Naive thymus-derived CD4-positive, alpha-beta T cell (primary cell): ENCODE measurements at regions not wholly inside any gene's neighbourhood (a gene's known extent, or its start where the extent isn't known, plus 50 kb on each side); places are given as distances from the start of the nearest gene placed in this dataset.

Experiments
- ATAC-seq: fragments of 150-1000 bp; cut with Tn5 transposase; 2 replicates; pipeline ENCODE4 v1.10.0; 2021; ENCODE audit warnings: mild to moderate bottlenecking, moderate library complexity
- CTCF ChIA-PET: fragments of 350-600 bp; sonication (Branson Sonifier 250); formaldehyde crosslinking; loops from one replicate; lab custom pipeline; 2021; ENCODE audit warnings: antibody characterized with exemption; lab: Charles Lee
- POLR2A ChIA-PET: fragments of 350-600 bp; sonication (Branson Sonifier 250); formaldehyde crosslinking; loops from one replicate; lab custom pipeline; 2021; ENCODE audit warnings: antibody characterized with exemption, inconsistent platforms; lab: Charles Lee
- DNase-seq, 9 donors: peaks; one replicate each; pipeline versions ENCODE4 v3.0.0 to v3.0.0-alpha.2; 2020 to 2022; ENCODE audit warnings: mixed read lengths in 1 of 9
- H3K27ac ChIP-seq: one replicate; pipeline ENCODE4 v1.7.0; 2013; ENCODE audit warnings: mild to moderate bottlenecking, low read depth, low read length, moderate library complexity
- H3K27me3 ChIP-seq, 2 donors: one replicate each; pipeline ENCODE4 v1.7.0; 2013; ENCODE audit warnings: low read length in 2 of 2, mild to moderate bottlenecking in 2 of 2, moderate library complexity in 2 of 2; ENCODE audit not compliant: control insufficient read depth in 2 of 2, insufficient read depth in 2 of 2
- H3K36me3 ChIP-seq, 3 experiments: 1 replicate in 2 of 3; 2 replicates in 1 of 3; pipeline ENCODE4 v1.7.0; 2013; ENCODE audit warnings: low read length in 3 of 3, mild to moderate bottlenecking in 3 of 3, moderate library complexity in 1 of 3; ENCODE audit not compliant: insufficient read depth in 3 of 3, control insufficient read depth in 2 of 3
- H3K4me1 ChIP-seq, 2 donors: one replicate each; pipeline ENCODE4 v1.7.0; 2013; ENCODE audit warnings: low read length in 2 of 2, mild to moderate bottlenecking in 2 of 2, moderate library complexity in 1 of 2; ENCODE audit not compliant: control insufficient read depth in 2 of 2, insufficient read depth in 2 of 2
- H3K4me3 ChIP-seq: 2 replicates; pipeline ENCODE4 v1.7.0; 2013; ENCODE audit warnings: mild to moderate bottlenecking, low read length
- H3K9me3 ChIP-seq, 3 experiments: 1 replicate in 2 of 3; 2 replicates in 1 of 3; pipeline ENCODE4 v1.7.0; 2013; ENCODE audit warnings: low read length in 3 of 3; ENCODE audit not compliant: control insufficient read depth in 2 of 3
- H3K27ac Mint-ChIP-seq, 9 donors: one replicate each; pipeline ENCODE4 v1.8.0; 2020 to 2022; ENCODE audit warnings: mixed read lengths in 9 of 9, mild to moderate bottlenecking in 8 of 9, moderate library complexity in 5 of 9, inconsistent platforms in 2 of 9
- H3K27me3 Mint-ChIP-seq, 5 donors: one replicate each; pipeline ENCODE4 v1.8.0; 2021 to 2022; ENCODE audit warnings: mixed read lengths in 5 of 5, mild to moderate bottlenecking in 1 of 5
- H3K36me3 Mint-ChIP-seq, 5 donors: one replicate each; pipeline ENCODE4 v1.8.0; 2020 to 2022; ENCODE audit warnings: mixed read lengths in 5 of 5, mild to moderate bottlenecking in 3 of 5, inconsistent platforms in 1 of 5
- H3K4me1 Mint-ChIP-seq, 7 donors: one replicate each; pipeline ENCODE4 v1.8.0; 2020 to 2022; ENCODE audit warnings: mixed read lengths in 7 of 7, mild to moderate bottlenecking in 3 of 7, inconsistent platforms in 1 of 7
- H3K4me3 Mint-ChIP-seq, 10 donors: one replicate each; pipeline ENCODE4 v1.8.0; 2020 to 2022; ENCODE audit warnings: mild to moderate bottlenecking in 10 of 10, mixed read lengths in 10 of 10, moderate library complexity in 6 of 10, inconsistent platforms in 2 of 10
- H3K9me3 Mint-ChIP-seq, 11 donors: one replicate each; pipeline ENCODE4 v1.8.0; 2020 to 2022; ENCODE audit warnings: mixed read lengths in 11 of 11, mild to moderate bottlenecking in 4 of 11, inconsistent platforms in 1 of 11, moderate library complexity in 1 of 11
- intact Hi-C, 2 donors: fragments of 100-400 bp; cut with micrococcal nuclease; formaldehyde crosslinking; loops; one replicate each; pipeline ENCODE4 v1.15.1; 2023

DNA sequence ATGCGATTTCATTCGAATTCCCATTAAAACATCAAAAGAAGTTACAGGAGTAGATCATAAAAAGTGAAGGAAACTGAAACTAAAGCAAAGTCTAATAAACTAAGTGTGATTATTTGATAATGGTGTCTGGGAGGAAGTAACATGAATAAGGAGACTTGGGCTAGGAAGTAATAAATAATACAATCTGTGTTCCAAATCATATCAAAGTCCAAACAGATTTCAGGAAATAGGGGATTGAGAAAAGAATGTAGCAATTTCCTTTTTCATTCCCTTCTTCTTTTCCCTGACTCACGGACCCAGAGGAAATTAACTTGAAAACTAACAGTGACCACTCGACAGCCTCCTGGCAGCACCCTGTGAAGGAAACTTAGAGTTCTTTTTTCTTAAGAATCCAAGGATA is 758.4 kb upstream of the GCFC2 start:
- no peaks in the 10 kb centered on the region for H3K27me3 Mint-ChIP-seq

DNA sequence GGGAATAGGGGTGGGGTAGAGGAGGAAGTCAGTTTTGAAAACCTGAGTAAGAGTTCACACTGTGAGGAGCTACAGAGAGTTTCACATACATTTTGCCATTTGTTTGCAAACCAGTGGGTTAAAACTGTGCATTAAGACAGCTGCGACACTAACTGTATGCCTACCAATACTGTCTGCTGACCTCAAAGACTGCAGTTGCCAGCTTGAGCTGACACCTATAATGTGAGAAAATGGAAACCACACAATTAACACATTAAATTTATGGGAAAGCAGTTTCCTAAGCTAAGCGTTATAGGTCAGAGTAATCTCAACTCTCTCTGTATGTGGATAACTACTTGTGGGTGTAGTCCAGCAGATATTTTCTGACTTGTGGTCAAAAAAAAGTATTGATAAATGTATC is 756.6 kb upstream of the GCFC2 start:
- Histone ChIP-seq H3K36me3 (no peaks in the 10 kb centered on the region), H3K9me3 (peaks cover 0 to 3% (median 0%) of the 10 kb centered on the region in 3 experiments), H3K4me1 (no peaks in the 10 kb centered on the region), H3K27ac (no peak overlapping the region), H3K27me3 (no peaks in the 10 kb centered on the region), H3K4me3 (no peak overlapping the region)
- Mint-ChIP-seq H3K27ac (no peak overlapping the region), H3K9me3 (peaks cover 0 to 9% (median 3%) of the 10 kb centered on the region in 11 donors), H3K27me3 (no peaks in the 10 kb centered on the region), H3K4me1 (no peaks in the 10 kb centered on the region), H3K36me3 (no peaks in the 10 kb centered on the region), H3K4me3 (no peak overlapping the region)
- ChIA-PET POLR2A (no interaction called here), CTCF (no interaction called here)
- no peak for DNase-seq
- intact Hi-C loops: no loop called here
- no peak for ATAC-seq

More for the DNA sequence above, 758.4 kb upstream of the GCFC2 start:
- Histone ChIP-seq H3K9me3 (peaks cover 0 to 4% (median 0%) of the 10 kb centered on the region in 3 experiments), H3K4me1 (no peaks in the 10 kb centered on the region), H3K27me3 (no peaks in the 10 kb centered on the region), H3K4me3 (no peak overlapping the region), H3K36me3 (no peaks in the 10 kb centered on the region), H3K27ac (no peak overlapping the region)
- intact Hi-C loops: no loop called here
- ATAC-seq (no peak), DNase-seq (no peak)
- CTCF ChIA-PET: no interaction called here
- H3K9me3 Mint-ChIP-seq: peaks cover 0 to 13% (median 4%) of the 10 kb centered on the region in 11 donors
- no peak overlapping the region for H3K4me3 Mint-ChIP-seq
- H3K36me3 Mint-ChIP-seq: no peaks in the 10 kb centered on the region
- H3K27ac Mint-ChIP-seq: no peak overlapping the region
- H3K4me1 Mint-ChIP-seq: no peaks in the 10 kb centered on the region
- POLR2A ChIA-PET: no interaction called here

DNA sequence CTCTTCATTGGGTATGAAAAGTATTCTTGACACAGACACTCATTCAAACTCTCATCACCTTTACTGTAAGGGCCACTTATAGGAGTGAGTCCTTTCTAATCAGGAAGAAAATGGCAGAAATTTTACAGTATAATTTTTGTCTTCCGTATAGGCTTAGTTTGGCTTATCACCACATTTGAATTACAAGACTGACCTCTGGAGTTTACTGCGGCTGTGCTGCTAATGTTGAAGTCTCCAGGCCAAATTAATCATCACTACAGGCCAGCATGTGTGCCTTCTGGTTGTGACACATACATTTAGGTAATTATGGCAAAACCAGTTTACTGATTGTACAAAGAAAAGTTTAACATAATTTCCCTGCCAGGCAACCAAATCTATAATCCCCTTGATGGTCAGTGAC is 753.6 kb upstream of the GCFC2 start:
- Histone ChIP-seq H3K27me3 (no peaks in the 10 kb centered on the region), H3K4me1 (no peaks in the 10 kb centered on the region), H3K27ac (no peak overlapping the region), H3K9me3 (no peaks in the 10 kb centered on the region), H3K4me3 (no peak overlapping the region), H3K36me3 (no peaks in the 10 kb centered on the region)
- intact Hi-C loops: no loop called here
- Mint-ChIP-seq H3K36me3 (no peaks in the 10 kb centered on the region), H3K4me3 (no peak overlapping the region), H3K4me1 (no peaks in the 10 kb centered on the region), H3K9me3 (peaks cover 0 to 11% (median 2%) of the 10 kb centered on the region in 11 donors), H3K27me3 (no peaks in the 10 kb centered on the region), H3K27ac (no peak overlapping the region)
- ATAC-seq (no peak), DNase-seq (no peak)
- CTCF ChIA-PET: no interaction called here
- POLR2A ChIA-PET: no interaction called here

DNA sequence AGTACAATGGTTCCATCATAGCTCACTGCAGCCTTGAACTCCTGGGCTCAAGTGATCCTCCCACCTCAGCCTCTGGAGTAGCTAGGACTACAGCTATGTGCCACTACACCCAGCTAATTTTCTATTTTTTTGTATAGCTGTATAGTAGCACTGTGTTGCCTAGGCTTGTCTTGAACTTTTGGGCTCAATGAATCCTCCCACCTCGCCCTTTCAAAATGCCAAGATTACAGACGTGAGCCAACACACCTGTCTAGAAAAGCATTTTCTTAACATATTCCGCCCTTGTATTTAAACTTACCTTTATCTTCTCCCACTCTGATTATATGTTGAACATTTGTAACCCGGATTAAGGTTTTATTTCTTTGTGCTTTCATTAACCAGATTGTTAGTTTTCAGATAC is 750.7 kb upstream of the GCFC2 start:
- Mint-ChIP-seq H3K9me3 (peaks cover 0 to 12% (median 2%) of the 10 kb centered on the region in 11 donors), H3K4me3 (no peak overlapping the region), H3K27me3 (no peaks in the 10 kb centered on the region), H3K36me3 (no peaks in the 10 kb centered on the region), H3K4me1 (no peaks in the 10 kb centered on the region), H3K27ac (no peak overlapping the region)
- DNase-seq: no peak
- Histone ChIP-seq H3K4me3 (no peak overlapping the region), H3K27ac (no peak overlapping the region), H3K4me1 (no peaks in the 10 kb centered on the region), H3K36me3 (no peaks in the 10 kb centered on the region), H3K27me3 (no peaks in the 10 kb centered on the region), H3K9me3 (no peaks in the 10 kb centered on the region)
- intact Hi-C loops: no loop called here
- ChIA-PET CTCF (no interaction called here), POLR2A (no interaction called here)
- ATAC-seq: no peak

DNA sequence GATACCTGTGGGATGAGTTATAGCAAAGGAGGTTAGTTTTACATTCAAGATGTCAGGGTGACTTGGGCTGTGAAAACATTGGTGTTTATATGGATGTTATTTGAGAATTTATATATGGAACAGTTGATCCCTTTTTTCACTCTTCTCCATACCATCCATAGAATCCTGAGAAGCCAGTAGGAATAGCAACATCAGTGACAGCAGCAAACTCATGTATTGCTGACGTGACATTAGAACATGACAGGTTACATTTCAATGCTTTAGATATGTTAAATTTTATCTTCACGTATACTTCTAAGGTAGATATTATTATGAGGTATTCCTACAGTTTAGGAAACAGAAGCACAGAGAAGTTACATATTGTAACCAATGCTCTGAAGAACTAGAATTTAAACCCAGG is 745.2 kb upstream of the GCFC2 start:
- DNase-seq (no peak), ATAC-seq (no peak)
- Histone ChIP-seq H3K4me1 (no peaks in the 10 kb centered on the region), H3K27me3 (no peaks in the 10 kb centered on the region), H3K36me3 (no peaks in the 10 kb centered on the region), H3K27ac (no peak overlapping the region), H3K4me3 (no peak overlapping the region), H3K9me3 (no peaks in the 10 kb centered on the region)
- POLR2A ChIA-PET: no interaction called here
- Mint-ChIP-seq H3K36me3 (no peaks in the 10 kb centered on the region), H3K4me3 (no peak overlapping the region), H3K27me3 (no peaks in the 10 kb centered on the region), H3K27ac (no peak overlapping the region), H3K4me1 (no peaks in the 10 kb centered on the region), H3K9me3 (peaks cover 0 to 15% (median 2%) of the 10 kb centered on the region in 11 donors)
- intact Hi-C loops: no loop called here
- CTCF ChIA-PET: no interaction called here

DNA sequence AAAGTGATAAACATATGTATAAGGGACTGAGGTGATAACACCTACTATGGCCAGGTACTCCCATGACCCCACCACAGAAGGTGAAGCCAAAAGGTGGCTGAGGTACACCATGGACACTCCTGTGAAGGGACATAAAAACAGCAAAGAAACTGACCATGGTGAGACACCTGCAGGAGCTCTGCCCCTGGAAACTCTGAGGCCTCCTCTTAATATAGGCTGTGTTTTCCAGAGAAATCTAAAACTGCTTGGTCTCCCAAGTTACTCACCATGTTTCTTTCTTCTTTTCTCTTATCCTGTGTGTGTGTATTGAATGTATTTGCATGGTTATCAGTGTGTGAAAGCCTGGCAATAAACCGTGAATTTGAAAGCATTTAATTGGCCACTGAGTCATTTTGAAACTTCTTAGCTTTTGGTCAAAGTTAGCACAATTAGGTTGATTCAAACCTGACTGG is 739.3 kb upstream of the GCFC2 start:
- Mint-ChIP-seq H3K9me3 (peaks cover 0 to 19% (median 5%) of the 10 kb centered on the region in 11 donors), H3K4me1 (no peaks in the 10 kb centered on the region), H3K27me3 (no peaks in the 10 kb centered on the region), H3K4me3 (no peak overlapping the region), H3K36me3 (no peaks in the 10 kb centered on the region), H3K27ac (no peak overlapping the region)
- H3K9me3 ChIP-seq: no peaks in the 10 kb centered on the region
- no peak for DNase-seq
- no peak for ATAC-seq
- no peaks in the 10 kb centered on the region for H3K27me3 ChIP-seq
- CTCF ChIA-PET: interaction anchor here (0.7 kb wide), 1 partner anchor 19 kb away, joined by 3 read pairs; no protein-coding TSS in a partner anchor
- intact Hi-C loops: no loop called here
- H3K4me3 ChIP-seq: no peak overlapping the region
- no peaks in the 10 kb centered on the region for H3K36me3 ChIP-seq
- POLR2A ChIA-PET: no interaction called here
- no peak overlapping the region for H3K27ac ChIP-seq
- no peaks in the 10 kb centered on the region for H3K4me1 ChIP-seq

DNA sequence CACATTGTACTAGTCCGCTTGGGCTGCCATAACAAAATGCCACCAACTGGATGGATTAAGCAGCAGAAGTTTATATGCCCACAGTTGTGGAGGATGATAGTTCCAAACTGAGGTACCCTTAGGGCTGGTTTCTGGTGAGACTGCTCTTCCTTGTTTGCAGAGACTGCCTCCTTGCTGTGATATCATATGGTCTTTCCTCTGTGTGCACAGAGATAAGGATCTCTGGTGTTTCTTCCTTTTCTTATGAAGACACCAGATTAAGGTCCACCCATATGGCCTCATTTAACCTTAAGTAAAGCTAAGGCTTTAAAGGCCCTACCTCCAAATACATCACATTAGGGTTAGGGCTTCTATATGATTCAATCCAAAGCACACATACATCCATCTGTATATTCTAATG is 738.2 kb upstream of the GCFC2 start:
- POLR2A ChIA-PET: no interaction called here

More for the DNA sequence above, 738.2 kb upstream of the GCFC2 start:
- Mint-ChIP-seq H3K27ac (no peak overlapping the region), H3K4me1 (no peaks in the 10 kb centered on the region), H3K9me3 (peaks cover 2 to 24% (median 6%) of the 10 kb centered on the region in 11 donors), H3K4me3 (no peak overlapping the region), H3K27me3 (no peaks in the 10 kb centered on the region), H3K36me3 (no peaks in the 10 kb centered on the region)
- no peak for ATAC-seq
- Histone ChIP-seq H3K27me3 (no peaks in the 10 kb centered on the region), H3K4me3 (no peak overlapping the region), H3K9me3 (no peaks in the 10 kb centered on the region), H3K4me1 (no peaks in the 10 kb centered on the region), H3K36me3 (no peaks in the 10 kb centered on the region), H3K27ac (no peak overlapping the region)
- CTCF ChIA-PET: no interaction called here
- DNase-seq: no peak
- intact Hi-C loops: no loop called here
